ENCODE measurements at regions not wholly inside any gene's neighbourhood (a gene's known extent, or its start where the extent isn't known, plus 50 kb on each side); places are given as distances from the start of the nearest gene placed in this dataset.

DNA sequence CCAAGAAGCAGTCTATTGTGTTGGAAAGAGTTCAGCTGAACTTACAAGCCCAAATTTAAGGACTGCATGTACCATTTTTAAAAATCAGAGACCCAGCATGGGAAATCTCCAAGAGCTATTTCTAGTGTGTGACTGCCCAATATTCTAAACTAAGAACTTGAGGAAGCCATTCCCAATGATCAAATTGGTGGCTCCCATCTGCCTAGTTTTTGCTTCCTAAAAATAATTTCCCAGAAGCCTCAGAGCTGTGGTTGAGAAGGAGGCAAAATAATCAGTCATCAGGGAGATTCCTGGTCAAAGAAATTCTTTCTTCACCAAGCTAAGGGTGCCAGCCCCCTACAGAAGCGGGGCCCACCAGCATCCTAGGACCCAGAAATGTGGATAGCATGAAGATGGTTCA lies 176.1 kb upstream of the CDH5 start:
- FAIRE-seq: no peak
- H2AFZ ChIP-seq (ENCODE audit: low read length): no peak overlapping the region
- no peak overlapping the region for H3K27ac ChIP-seq (ENCODE audit: low read depth, low read length)
- no peak overlapping the region for H3K4ac ChIP-seq (replicated peaks; ENCODE audit: insufficient read length, low read depth, low read length)
- no peak overlapping the region for H2BK120ac ChIP-seq (replicated peaks; ENCODE audit: low read depth, low read length)
- H3K4me2 ChIP-seq (ENCODE audit: insufficient read depth in 1 of 2, low read depth in 2 of 2, low read length in 2 of 2): no peak overlapping the region
- no peak overlapping the region for H2BK15ac ChIP-seq (ENCODE audit: low read length)
- no peaks in the 10 kb centered on the region for H4K20me1 ChIP-seq (replicated peaks in 1 of 2; ENCODE audit: control insufficient read depth in 1 of 2, insufficient read depth in 2 of 2, low read length in 2 of 2)
- CTCF ChIA-PET (ENCODE audit: partially characterized antibody): no interaction called here
- POLR2A ChIA-PET (ENCODE audit: partially characterized antibody): no interaction called here
- no peak overlapping the region for H3K18ac ChIP-seq (ENCODE audit: extremely low read depth, low read length)
- no peak overlapping the region for H2BK12ac ChIP-seq (ENCODE audit: low read depth, low read length)
- H4K8ac ChIP-seq (ENCODE audit: extremely low read depth, insufficient read depth, low read length): no peak overlapping the region
- H3K36me3 ChIP-seq (ENCODE audit: control insufficient read depth in 2 of 4, insufficient read depth in 4 of 4, low read length in 3 of 4): no peaks in the 10 kb centered on the region
- no peak overlapping the region for H3K56ac ChIP-seq (replicated peaks; ENCODE audit: insufficient read length, low read depth, low read length)
- no peaks in the 10 kb centered on the region for H3K27me3 ChIP-seq (replicated peaks in 1 of 4; ENCODE audit: control insufficient read depth in 3 of 4, extremely low read depth in 1 of 4, insufficient read depth in 3 of 4, low read length in 3 of 4)
- H4K5ac ChIP-seq (ENCODE audit: insufficient read length, low read depth, low read length): no peak overlapping the region
- H4K91ac ChIP-seq (replicated peaks; ENCODE audit: insufficient read length, low read length): no peak overlapping the region
- H3K4me1 ChIP-seq (replicated peaks in 1 of 4; ENCODE audit: control insufficient read depth in 3 of 4, insufficient read depth in 4 of 4, low read length in 3 of 4): peaks cover 0 to 3% (median 0%) of the 10 kb centered on the region in 4 experiments; a peak in 1 of 7 replicates
- TF ChIP-seq HDAC6 (IDR thresholded peaks at IDR 0.05; ENCODE audit: low read depth, low read length) (no peak), TBP (IDR thresholded peaks at IDR 0.05; ENCODE audit: low read depth, low read length) (no peak), SP1 (IDR thresholded peaks at IDR 0.05; ENCODE audit: low read depth, low read length) (no peak), YY1 (IDR thresholded peaks at IDR 0.05; ENCODE audit: low read depth, low read length) (no peak), SP4 (IDR thresholded peaks at IDR 0.05; ENCODE audit: low read length) (no peak), POU5F1 (IDR thresholded peaks at IDR 0.05; ENCODE audit: low read depth, low read length) (no peak)
- no peaks in the 10 kb centered on the region for H3K79me2 ChIP-seq (ENCODE audit: control insufficient read depth in 1 of 2, insufficient read depth in 2 of 2, low read length in 2 of 2)
- H3K9me3 ChIP-seq (ENCODE audit: insufficient read depth in 2 of 2, low read depth in 1 of 2, low read length in 1 of 2): 0 out of 4 replicates have a peak, but pooled peaks cover 0 to 5% of the 10 kb centered on the region in 2 experiments
- no peak overlapping the region for H2AK5ac ChIP-seq (ENCODE audit: low read depth, low read length)
- H3K23ac ChIP-seq (ENCODE audit: insufficient read length): no peak overlapping the region
- no peak overlapping the region for H3K9ac ChIP-seq (replicated peaks in 1 of 4; ENCODE audit: extremely low read depth in 1 of 4, low read depth in 3 of 4, low read length in 3 of 4)
- no peaks in the 10 kb centered on the region for H3K79me1 ChIP-seq (ENCODE audit: low read depth, low read length)
- no peaks in the 10 kb centered on the region for H3K23me2 ChIP-seq (ENCODE audit: low read depth, low read length)
- H3K4me3 ChIP-seq (ENCODE audit: extremely low read depth in 1 of 4, insufficient read depth in 2 of 4, low read depth in 3 of 4, low read length in 4 of 4): no peak overlapping the region
- no peak overlapping the region for H3K14ac ChIP-seq (ENCODE audit: insufficient read length)
- no peak overlapping the region for H2BK20ac ChIP-seq (ENCODE audit: low read length)
- WGBS, 2 experiments (ENCODE audit: extremely low coverage in 1 of 2, insufficient coverage in 1 of 2, insufficient read length in 1 of 2, insufficient replicate concordance in 2 of 2, low coverage in 1 of 2, low lambda C conversion rate in 2 of 2, missing lambda C conversion rate in 1 of 2): 93% methylated on average over 1 of the region's 1 CpG; no CpG with 5 or more reads in 1 of the 2 experiments
- DNase-seq (ENCODE audit: low read depth in 1 of 2, low spot score in 2 of 2): no peak
- no peak overlapping the region for H2BK5ac ChIP-seq (ENCODE audit: low read depth, low read length)

Measured in H1 (cell line).